ENCODE measurements at regions not wholly inside any gene's neighbourhood (a gene's known extent, or its start where the extent isn't known, plus 50 kb on each side); places are given as distances from the start of the nearest gene placed in this dataset.

DNA sequence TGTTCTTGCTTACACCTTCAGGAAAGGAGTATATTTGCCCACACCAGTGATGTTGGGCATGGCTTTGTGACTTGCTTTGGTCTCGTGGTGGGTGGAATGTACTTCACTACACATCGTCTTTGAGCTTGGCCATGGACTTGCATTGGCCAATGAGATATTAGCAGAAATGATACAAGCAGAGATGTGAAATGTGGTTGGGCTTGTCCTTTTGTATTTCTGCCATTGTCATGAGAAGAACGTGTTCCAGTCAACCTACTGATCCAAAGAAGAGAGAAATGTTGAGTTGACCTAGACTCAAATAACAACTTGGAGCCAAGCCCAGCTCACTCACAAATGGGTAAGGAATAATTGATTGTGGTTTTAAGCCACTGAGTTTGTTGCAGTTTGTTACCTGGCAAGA lies 138.4 kb upstream of the ARX start:
- TF ChIP-seq, protein P1, sequence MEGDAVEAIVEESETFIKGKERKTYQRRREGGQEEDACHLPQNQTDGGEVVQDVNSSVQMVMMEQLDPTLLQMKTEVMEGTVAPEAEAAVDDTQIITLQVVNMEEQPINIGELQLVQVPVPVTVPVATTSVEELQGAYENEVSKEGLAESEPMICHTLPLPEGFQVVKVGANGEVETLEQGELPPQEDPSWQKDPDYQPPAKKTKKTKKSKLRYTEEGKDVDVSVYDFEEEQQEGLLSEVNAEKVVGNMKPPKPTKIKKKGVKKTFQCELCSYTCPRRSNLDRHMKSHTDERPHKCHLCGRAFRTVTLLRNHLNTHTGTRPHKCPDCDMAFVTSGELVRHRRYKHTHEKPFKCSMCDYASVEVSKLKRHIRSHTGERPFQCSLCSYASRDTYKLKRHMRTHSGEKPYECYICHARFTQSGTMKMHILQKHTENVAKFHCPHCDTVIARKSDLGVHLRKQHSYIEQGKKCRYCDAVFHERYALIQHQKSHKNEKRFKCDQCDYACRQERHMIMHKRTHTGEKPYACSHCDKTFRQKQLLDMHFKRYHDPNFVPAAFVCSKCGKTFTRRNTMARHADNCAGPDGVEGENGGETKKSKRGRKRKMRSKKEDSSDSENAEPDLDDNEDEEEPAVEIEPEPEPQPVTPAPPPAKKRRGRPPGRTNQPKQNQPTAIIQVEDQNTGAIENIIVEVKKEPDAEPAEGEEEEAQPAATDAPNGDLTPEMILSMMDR (IDR thresholded peaks at IDR 0.05) = no peak
- no peak for TF ChIP-seq EP300 (IDR thresholded peaks at IDR 0.05; ENCODE audit: low read depth)
- TF ChIP-seq POLR2A (IDR thresholded peaks at IDR 0.05) = no peak
- no peak for TF ChIP-seq POLR2AphosphoS5 (IDR thresholded peaks at IDR 0.05)

All from transverse colon (tissue), 4 donors.